ENCODE measurements at regions not wholly inside any gene's neighbourhood (a gene's known extent, or its start where the extent isn't known, plus 50 kb on each side); places are given as distances from the start of the nearest gene placed in this dataset.

GRCh38 chr4:131348263-131348662 lies 1800.8 kb upstream of the PCDH10 start:
- TF ChIP-seq CTCF (optimal IDR thresholded peaks at IDR 0.05 in 1 of 3, IDR thresholded peaks at IDR 0.05 in 1 of 3, conservative IDR thresholded peaks at IDR 0.05 in 1 of 3; ENCODE audit: extremely low read depth in 1 of 3, insufficient read depth in 2 of 3, low read length in 3 of 3) (no peak), EZH2 (IDR thresholded peaks at IDR 0.05; ENCODE audit: low read length) (no peak)
